ENCODE measurements at regions not wholly inside any gene's neighbourhood (a gene's known extent, or its start where the extent isn't known, plus 50 kb on each side); places are given as distances from the start of the nearest gene placed in this dataset.

- no peak for TF ChIP-seq CTCF (IDR thresholded peaks at IDR 0.05)
- no peak for TF ChIP-seq EZH2phosphoT487 (IDR thresholded peaks at IDR 0.05)
These were observed 172.7 kb downstream of the FAM43A start for GRCh38 chr3:194858382-194858781.
